Testis (tissue), 2 donors: ENCODE measurements at regions not wholly inside any gene's neighbourhood (a gene's known extent, or its start where the extent isn't known, plus 50 kb on each side); places are given as distances from the start of the nearest gene placed in this dataset.

ENCODE experiments used
- DNase-seq: peaks from one replicate; pipeline ENCODE4 v3.0.0-alpha.2; 2019
- H3K27ac ChIP-seq, 2 donors: fragments of 200-600 bp; sonication (generic); one replicate each; pipeline ENCODE4 v1.5.1; 2019
- H3K27me3 ChIP-seq: fragments of 200-600 bp; sonication (generic); one replicate; pipeline ENCODE4 v1.5.1; 2019
- H3K36me3 ChIP-seq: fragments of 200-600 bp; sonication (generic); one replicate; pipeline ENCODE4 v1.5.1; 2017; ENCODE audit warnings: low read depth; ENCODE audit errors: missing control alignments
- H3K4me1 ChIP-seq: fragments of 200-600 bp; sonication (generic); one replicate; pipeline ENCODE4 v1.5.1; 2019
- H3K4me3 ChIP-seq, 2 donors: fragments of 200-600 bp; sonication (generic); one replicate each; pipeline ENCODE4 v1.5.1; 2017 to 2019
- H3K9me3 ChIP-seq: fragments of 200-600 bp; sonication (generic); one replicate; pipeline ENCODE4 v1.5.1; 2017
- CTCF ChIP-seq, 3 experiments: fragments of 450-650 bp in 2 of 3; fragments of 200-600 bp in 1 of 3; sonication (generic) in 1 of 3; IDR thresholded peaks; one replicate each; pipeline ENCODE4 v1.5.1; 2016 to 2019; ENCODE audit warnings: antibody characterized with exemption in 3 of 3, mild to moderate bottlenecking in 2 of 3, moderate library complexity in 1 of 3
- POLR2A ChIP-seq: fragments of 450-650 bp; IDR thresholded peaks from one replicate; pipeline ENCODE4 v1.6.1; 2017; ENCODE audit warnings: antibody characterized with exemption, mild to moderate bottlenecking, moderate library complexity
- WGBS, 2 donors: methylation state at CpG; one replicate each; pipeline ENCODE4 v1.1.5; 2018; 5-methylcytosine and 5-hydroxymethylcytosine counted together
- intact Hi-C: fragments of 100-400 bp; cut with DNase I; formaldehyde crosslinking; loops from one replicate; pipeline ENCODE4 v1.15.1; 2023; ENCODE audit warnings: low total_unique reads

- WGBS, 2 donors, result 61 to 84% methylated on average over 4 of the region's 4 CpGs
- Histone ChIP-seq H3K4me1 (no peaks in the 10 kb centered on the region), H3K27ac (no peak overlapping the region), H3K36me3 (no peaks in the 10 kb centered on the region), H3K4me3 (no peak overlapping the region), H3K9me3 (no peaks in the 10 kb centered on the region), H3K27me3 (no peaks in the 10 kb centered on the region)
- DNase-seq, result no peak
- intact Hi-C loops, result no loop called here
- TF ChIP-seq POLR2A (no peak), CTCF (IDR thresholded peaks at IDR 0.05) (no peak)
These were observed 77.9 kb upstream of the NFIA start for GRCh38 chr1:61004262-61005003.

GRCh38 chr1:61000327-61000726 is 82.0 kb upstream of the NFIA start:
- no peak for TF ChIP-seq POLR2A
- TF ChIP-seq CTCF (IDR thresholded peaks at IDR 0.05), result no peak
- H3K4me1 ChIP-seq, result no peaks in the 10 kb centered on the region
- no peaks in the 10 kb centered on the region for H3K27me3 ChIP-seq
- DNase-seq, result no peak
- no peaks in the 10 kb centered on the region for H3K36me3 ChIP-seq
- WGBS, 2 donors, result 85% methylated on average over 3 of the region's 3 CpGs
- no peak overlapping the region for H3K27ac ChIP-seq
- H3K9me3 ChIP-seq, result no peaks in the 10 kb centered on the region
- no peak overlapping the region for H3K4me3 ChIP-seq
- intact Hi-C loops, result no loop called here

- TF ChIP-seq CTCF (IDR thresholded peaks at IDR 0.05), result no peak
- TF ChIP-seq POLR2A, result no peak
- H3K27me3 ChIP-seq, result no peaks in the 10 kb centered on the region
- no peaks in the 10 kb centered on the region for H3K9me3 ChIP-seq
- 74 to 93% methylated on average over 5 of the region's 5 CpGs for WGBS, 2 donors
- no peak overlapping the region for H3K27ac ChIP-seq
- no peaks in the 10 kb centered on the region for H3K4me1 ChIP-seq
- intact Hi-C loops, result no loop called here
- no peaks in the 10 kb centered on the region for H3K36me3 ChIP-seq
- DNase-seq, result no peak
- no peak overlapping the region for H3K4me3 ChIP-seq
These were observed 83.6 kb upstream of the NFIA start for GRCh38 chr1:60998786-60999185.

GRCh38 chr1:60994828-60995492 is 87.4 kb upstream of the NFIA start:
- Histone ChIP-seq H3K9me3 (no peaks in the 10 kb centered on the region), H3K36me3 (no peaks in the 10 kb centered on the region), H3K27me3 (no peaks in the 10 kb centered on the region), H3K4me1 (peaks cover 9% of the 10 kb centered on the region), H3K4me3 (no peak overlapping the region), H3K27ac (no peak overlapping the region)
- intact Hi-C loops, result no loop called here
- DNase-seq, result no peak
- TF ChIP-seq POLR2A, result no peak
- TF ChIP-seq CTCF (IDR thresholded peaks at IDR 0.05), result no peak

- H3K4me1 ChIP-seq, result peaks cover 14% of the 10 kb centered on the region
- intact Hi-C loops, result no loop called here
- 90 to 93% methylated on average over 3 of the region's 3 CpGs for WGBS, 2 donors
- no peaks in the 10 kb centered on the region for H3K27me3 ChIP-seq
- H3K36me3 ChIP-seq, result no peaks in the 10 kb centered on the region
- TF ChIP-seq POLR2A (no peak), CTCF (IDR thresholded peaks at IDR 0.05) (no peak)
- no peaks in the 10 kb centered on the region for H3K9me3 ChIP-seq
- no peak overlapping the region for H3K4me3 ChIP-seq
- DNase-seq, result no peak
- H3K27ac ChIP-seq, result no peak overlapping the region
These were observed 88.0 kb upstream of the NFIA start for GRCh38 chr1:60994369-60994768.
